GM11168 (cell line): ENCODE measurements at regions not wholly inside any gene's neighbourhood (a gene's known extent, or its start where the extent isn't known, plus 50 kb on each side); places are given as distances from the start of the nearest gene placed in this dataset.

Source experiments
- in situ Hi-C: fragments of 300-500 bp; cut with MboI; formaldehyde crosslinking; loops from one replicate; pipeline ENCODE4 v1.12.0; 2022; ENCODE audit warnings: low sequenced_read_pairs; ENCODE audit not compliant: unreplicated experiment

- in situ Hi-C loops = no loop called here
Observed at GRCh38 chr12:118467641-118468305, 91.4 kb downstream of the SUDS3 start.

GRCh38 chr12:118472940-118473339, 96.6 kb downstream of the SUDS3 start:
- in situ Hi-C loops = no loop called here

- in situ Hi-C loops = no loop called here
Observed at GRCh38 chr12:118480235-118480634, 103.9 kb downstream of the SUDS3 start.

- in situ Hi-C loops = no loop called here
Observed at GRCh38 chr12:118488034-118488433, 111.7 kb downstream of the SUDS3 start.

- in situ Hi-C loops = no loop called here
Observed at GRCh38 chr12:118493962-118494361, 117.6 kb downstream of the SUDS3 start.

GRCh38 chr12:118494776-118495175, 118.4 kb downstream of the SUDS3 start:
- in situ Hi-C loops = no loop called here

- in situ Hi-C loops = no loop called here
Observed at GRCh38 chr12:118495296-118495695, 118.9 kb downstream of the SUDS3 start.

- in situ Hi-C loops = no loop called here
Observed at GRCh38 chr12:118498171-118498570, 121.8 kb downstream of the SUDS3 start.

- in situ Hi-C loops = no loop called here
Observed at GRCh38 chr12:118500299-118500698, 123.9 kb downstream of the SUDS3 start.

GRCh38 chr12:118501489-118501888, 125.1 kb downstream of the SUDS3 start:
- in situ Hi-C loops = no loop called here

- in situ Hi-C loops = no loop called here
Observed at GRCh38 chr12:118503476-118503875, 127.1 kb downstream of the SUDS3 start.

- in situ Hi-C loops = no loop called here
Observed at GRCh38 chr12:118512669-118513068, 136.3 kb downstream of the SUDS3 start.

GRCh38 chr12:118513611-118514010, 137.3 kb downstream of the SUDS3 start:
- in situ Hi-C loops = no loop called here

- in situ Hi-C loops = no loop called here
Observed at GRCh38 chr12:118514297-118514696, 137.9 kb downstream of the SUDS3 start.

GRCh38 chr12:118520214-118521035, 144.1 kb downstream of the SUDS3 start:
- in situ Hi-C loops = no loop called here

- in situ Hi-C loops = no loop called here
Observed at GRCh38 chr12:118521036-118521370, 144.6 kb downstream of the SUDS3 start.

GRCh38 chr12:118524446-118524845, 148.1 kb downstream of the SUDS3 start:
- in situ Hi-C loops = no loop called here

- in situ Hi-C loops = no loop called here
Observed at GRCh38 chr12:118525216-118525615, 148.9 kb downstream of the SUDS3 start.

GRCh38 chr12:118526255-118527095, 150.1 kb downstream of the SUDS3 start:
- in situ Hi-C loops = no loop called here

GRCh38 chr12:118527310-118527709, 151.0 kb downstream of the SUDS3 start:
- in situ Hi-C loops = no loop called here

- in situ Hi-C loops = no loop called here
Observed at GRCh38 chr12:118528625-118529024, 152.3 kb downstream of the SUDS3 start.
